MM.1S (cell line): ENCODE measurements at regions not wholly inside any gene's neighbourhood (a gene's known extent, or its start where the extent isn't known, plus 50 kb on each side); places are given as distances from the start of the nearest gene placed in this dataset.

Experiments
- EZH2 ChIP-seq: fragments of 300-600 bp; sonication (generic); optimal IDR thresholded peaks from 2 replicates; pipeline ENCODE3; 2017; ENCODE audit warnings: low read depth, mild to moderate bottlenecking, antibody characterized with exemption, low read length, mixed read lengths
- EZH2phosphoT487 ChIP-seq: fragments of 300-600 bp; sonication (generic); IDR thresholded peaks from 2 replicates; pipeline ENCODE4 v1.6.1; 2018; ENCODE audit warnings: antibody characterized with exemption, low read length
- TF ChIP-seq, protein P1 (sequence below): fragments of 300-600 bp; sonication (generic); IDR thresholded peaks from 2 replicates; pipeline ENCODE4 v1.5.1; 2016; ENCODE audit warnings: antibody characterized with exemption, low read length, mixed read lengths

DNA sequence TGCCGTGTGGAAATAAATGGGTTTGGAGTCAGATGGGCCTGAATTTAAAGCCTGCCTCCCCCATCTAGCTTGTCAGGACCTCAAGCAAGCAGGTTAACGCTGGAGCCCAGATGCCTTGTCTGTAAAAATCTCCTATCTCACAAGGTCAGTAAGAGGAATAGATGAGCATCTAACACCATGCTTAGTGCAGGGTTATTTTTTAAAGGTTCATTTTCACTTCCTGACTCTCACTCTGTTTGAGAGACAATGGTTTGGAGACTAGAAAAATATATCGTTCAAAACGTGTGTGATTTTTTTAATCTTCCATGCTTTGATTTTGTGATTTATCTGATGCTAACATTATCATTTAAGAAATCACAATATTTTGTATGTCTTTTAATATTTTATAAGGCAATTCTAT lies 114.0 kb upstream of the TAB2 start:
- TF ChIP-seq EZH2 (no peak), EZH2phosphoT487 (no peak)
- TF ChIP-seq, protein P1, sequence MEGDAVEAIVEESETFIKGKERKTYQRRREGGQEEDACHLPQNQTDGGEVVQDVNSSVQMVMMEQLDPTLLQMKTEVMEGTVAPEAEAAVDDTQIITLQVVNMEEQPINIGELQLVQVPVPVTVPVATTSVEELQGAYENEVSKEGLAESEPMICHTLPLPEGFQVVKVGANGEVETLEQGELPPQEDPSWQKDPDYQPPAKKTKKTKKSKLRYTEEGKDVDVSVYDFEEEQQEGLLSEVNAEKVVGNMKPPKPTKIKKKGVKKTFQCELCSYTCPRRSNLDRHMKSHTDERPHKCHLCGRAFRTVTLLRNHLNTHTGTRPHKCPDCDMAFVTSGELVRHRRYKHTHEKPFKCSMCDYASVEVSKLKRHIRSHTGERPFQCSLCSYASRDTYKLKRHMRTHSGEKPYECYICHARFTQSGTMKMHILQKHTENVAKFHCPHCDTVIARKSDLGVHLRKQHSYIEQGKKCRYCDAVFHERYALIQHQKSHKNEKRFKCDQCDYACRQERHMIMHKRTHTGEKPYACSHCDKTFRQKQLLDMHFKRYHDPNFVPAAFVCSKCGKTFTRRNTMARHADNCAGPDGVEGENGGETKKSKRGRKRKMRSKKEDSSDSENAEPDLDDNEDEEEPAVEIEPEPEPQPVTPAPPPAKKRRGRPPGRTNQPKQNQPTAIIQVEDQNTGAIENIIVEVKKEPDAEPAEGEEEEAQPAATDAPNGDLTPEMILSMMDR, result no peak
